ENCODE measurements at regions not wholly inside any gene's neighbourhood (a gene's known extent, or its start where the extent isn't known, plus 50 kb on each side); places are given as distances from the start of the nearest gene placed in this dataset.

DNA sequence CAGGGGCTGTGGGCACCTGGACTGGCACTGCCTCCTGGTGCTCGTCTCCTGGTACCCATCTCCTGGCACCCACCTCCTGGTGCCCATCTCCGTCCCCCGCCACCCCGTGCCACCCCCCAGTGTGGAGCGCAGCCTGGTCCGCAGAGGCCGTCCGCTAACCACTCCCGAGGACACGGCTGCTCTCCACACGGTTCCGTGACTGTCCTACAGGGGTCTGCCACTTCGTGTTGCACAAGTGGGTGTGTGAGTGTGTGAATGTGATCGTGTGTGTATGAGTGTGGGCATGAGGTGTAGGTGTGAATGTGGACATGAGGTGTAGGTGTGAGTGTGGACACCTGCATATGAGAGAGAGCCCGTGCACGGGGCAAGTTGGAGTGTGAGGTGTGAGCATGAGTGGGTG lies 119.4 kb upstream of the HS6ST1 start:
- DNase-seq = no peak

GRCh38 chr2:128438586-128438985 lies 119.9 kb upstream of the HS6ST1 start:
- DNase-seq = no peak

GRCh38 chr2:128439031-128439790 lies 120.5 kb upstream of the HS6ST1 start:
- DNase-seq = no peak

DNA sequence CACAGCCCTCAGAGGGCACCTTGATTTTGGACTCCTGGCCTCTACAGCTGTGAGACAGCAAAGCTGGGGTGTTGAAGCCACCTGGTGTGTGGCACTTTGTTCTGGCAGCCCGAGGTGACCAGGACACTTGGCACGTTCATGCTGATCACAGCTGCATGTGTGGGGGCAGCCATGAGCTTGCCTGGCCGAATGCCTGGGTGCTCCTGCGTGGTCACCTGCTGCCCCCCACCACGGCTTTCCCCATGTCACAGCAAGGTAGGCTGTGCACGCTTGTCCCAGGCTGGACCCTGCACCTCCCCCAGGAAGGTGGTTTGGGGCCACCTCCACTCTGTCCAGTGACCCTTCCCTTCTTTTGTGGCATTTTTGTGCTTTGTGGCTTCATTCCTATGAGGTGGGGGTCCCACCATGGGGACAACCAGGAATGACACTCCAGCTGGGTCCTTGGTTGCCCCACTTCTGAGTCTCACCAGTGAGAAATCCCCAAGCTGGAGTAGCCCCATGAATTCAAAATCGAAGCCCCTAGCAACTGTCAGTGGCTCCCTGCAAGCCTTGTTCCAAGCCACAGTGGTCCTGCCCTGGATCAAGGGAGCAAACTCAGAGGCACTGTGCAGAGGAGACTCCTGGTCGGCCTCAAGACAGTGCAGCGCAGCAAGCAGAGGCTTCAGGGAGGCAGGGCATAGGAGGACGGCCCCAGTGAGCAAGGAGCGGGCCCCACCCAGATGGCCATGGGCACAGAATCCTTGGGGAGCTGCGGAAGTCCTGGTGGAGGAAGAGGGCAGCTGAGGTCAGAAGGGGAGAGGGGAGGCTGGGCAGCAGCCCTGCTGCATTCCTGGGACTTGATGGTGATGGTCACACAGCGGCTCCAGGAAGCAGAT lies 121.4 kb upstream of the HS6ST1 start:
- no peak for DNase-seq

GRCh38 chr2:128440666-128441340 lies 122.1 kb upstream of the HS6ST1 start:
- no peak for DNase-seq

GRCh38 chr2:128441341-128442052 lies 122.8 kb upstream of the HS6ST1 start:
- DNase-seq = no peak

DNA sequence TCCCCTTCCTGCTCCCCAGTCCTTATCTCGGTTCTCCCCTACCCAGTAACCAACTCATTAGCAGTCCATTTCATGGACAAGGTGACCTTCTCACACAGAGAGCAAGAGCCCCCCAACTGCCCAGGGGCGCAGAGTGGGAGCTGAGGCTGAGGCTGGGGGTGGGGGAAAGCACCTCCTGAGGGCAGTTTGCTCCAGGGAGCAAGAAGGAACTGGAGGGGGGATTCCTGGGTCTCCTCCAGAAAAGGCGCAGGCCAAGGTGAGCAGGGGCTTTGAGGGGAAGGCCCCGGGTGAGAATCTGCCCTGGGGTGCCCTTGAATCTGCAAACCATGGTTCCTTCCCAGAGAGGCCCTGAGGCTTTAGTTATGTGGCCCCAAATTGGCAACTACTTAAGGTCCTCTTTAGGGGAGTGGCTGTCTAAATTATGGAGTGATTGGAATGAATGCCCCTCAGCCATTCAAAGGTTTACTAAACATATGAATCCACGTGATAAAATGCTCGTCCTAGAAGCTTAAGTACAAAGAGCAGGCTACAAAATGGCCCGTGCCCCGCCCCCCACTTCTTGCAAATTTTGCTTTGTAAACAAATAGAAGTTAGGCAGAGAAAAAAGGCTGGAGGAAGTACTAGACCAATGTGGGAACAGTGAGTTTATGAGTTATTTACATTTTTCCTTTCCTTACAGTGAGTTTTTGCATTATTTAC lies 123.5 kb upstream of the HS6ST1 start:
- peak; percentile 80 for DNase-seq

DNA sequence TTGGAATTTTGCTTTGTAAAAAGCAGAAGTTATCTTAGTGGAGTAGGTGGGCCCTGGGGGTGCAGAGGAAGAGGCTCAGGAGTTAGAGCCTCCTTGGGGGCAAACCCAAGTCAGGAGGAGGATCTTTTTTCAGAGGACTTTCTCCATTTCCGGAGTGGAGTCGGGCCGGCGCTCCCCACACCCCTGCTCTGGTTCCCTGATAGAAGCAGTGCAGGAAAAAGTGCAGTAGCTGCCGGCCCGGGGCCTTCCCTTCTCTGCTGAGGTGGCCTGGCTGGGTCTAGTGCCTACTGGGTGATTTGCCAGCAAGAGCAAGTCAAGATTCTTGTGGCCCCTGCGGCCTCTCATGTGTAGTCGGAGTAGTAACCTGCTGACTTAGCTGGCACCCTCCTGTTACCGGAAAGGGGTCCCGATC lies 124.2 kb upstream of the HS6ST1 start:
- peak; percentile 79 to 85 for DNase-seq

DNA sequence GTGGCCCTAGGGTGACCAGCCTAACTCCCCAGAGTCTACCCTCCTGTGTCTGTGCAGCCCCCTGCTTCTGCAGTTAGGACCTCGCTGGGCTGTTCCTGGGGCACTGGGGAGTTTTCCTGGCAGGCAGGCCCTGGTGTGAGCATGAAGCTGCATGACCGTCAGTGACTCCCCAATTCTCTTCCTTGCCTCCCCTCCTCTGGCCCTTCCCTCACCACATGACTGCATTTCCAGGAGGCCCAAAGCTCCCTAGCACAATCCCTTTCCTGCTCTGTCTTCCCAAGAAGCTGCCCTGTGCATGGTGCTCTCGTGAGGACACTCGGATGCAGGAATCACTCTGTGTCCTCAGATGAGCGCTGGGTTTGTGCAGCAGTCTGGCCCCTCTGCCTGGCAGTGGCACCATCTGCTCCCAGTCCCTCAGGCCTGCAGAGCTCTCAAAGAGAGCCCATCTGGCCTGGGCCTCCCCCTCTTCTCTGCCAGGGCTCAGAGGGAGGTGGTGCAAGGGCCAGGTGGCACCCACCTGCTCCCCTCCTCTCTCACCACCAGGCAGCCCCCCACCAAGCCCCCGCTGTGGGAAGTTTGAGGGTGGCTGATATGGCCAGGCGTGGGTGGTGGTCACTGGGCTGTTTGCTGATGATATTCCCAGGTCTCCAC lies 125.6 kb upstream of the HS6ST1 start:
- no peak for DNase-seq

GRCh38 chr2:128444816-128445522 lies 126.3 kb upstream of the HS6ST1 start:
- DNase-seq = peak in 1 of 2 donors; percentile 5

GRCh38 chr2:128445523-128445900 lies 126.8 kb upstream of the HS6ST1 start:
- DNase-seq = no peak

- DNase-seq = peak in 1 of 2 donors; percentile 23
Observed at GRCh38 chr2:128446049-128446873, 127.6 kb upstream of the HS6ST1 start.

GRCh38 chr2:128446874-128447537 lies 128.3 kb upstream of the HS6ST1 start:
- no peak for DNase-seq

- DNase-seq = no peak
Observed at GRCh38 chr2:128447538-128447995, 128.9 kb upstream of the HS6ST1 start.

DNA sequence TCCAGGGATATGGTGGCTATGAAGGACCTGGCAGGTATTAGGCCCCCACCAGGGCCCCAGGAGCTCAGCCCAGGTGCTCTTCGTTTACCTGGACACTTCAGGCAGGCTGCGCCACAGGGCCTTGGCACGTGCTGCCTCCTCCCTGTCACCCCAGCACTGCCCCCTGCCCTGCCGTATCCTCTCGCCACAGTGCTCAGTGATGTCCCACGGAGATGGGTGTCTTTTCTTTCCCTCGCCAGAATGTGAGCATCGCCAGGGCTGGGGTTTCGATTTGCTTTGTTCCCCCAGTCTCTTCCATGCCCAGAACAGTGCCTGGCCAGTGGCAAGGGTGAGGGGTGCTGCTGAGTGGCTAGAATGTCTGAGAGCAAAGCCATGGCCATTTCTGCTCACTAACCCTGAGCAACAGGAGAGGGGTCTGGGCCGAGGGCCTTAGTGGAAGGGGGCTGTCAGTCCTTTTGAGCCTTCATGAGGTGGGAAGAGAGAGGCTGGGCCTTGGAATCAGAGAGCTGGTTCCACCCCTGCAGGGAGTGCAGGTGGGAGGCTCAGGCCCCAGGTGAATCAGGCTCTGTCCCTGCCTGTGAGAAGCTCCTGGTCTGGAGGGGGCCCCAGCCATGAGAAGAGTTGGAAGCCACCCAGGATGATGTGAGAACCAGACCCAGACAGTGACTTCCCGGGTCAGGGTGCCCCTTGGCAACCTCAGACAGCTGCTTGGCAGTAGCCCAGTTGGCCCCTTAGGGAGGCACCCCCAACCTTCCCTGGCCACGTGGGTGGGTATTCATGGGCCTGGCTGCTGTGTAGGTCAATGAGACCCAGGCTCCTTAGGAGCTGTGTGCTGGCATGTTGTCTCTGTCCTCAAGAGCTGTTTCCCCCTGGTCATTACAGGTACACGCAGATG lies 129.9 kb upstream of the HS6ST1 start:
- no peak for DNase-seq

GRCh38 chr2:128449226-128450061 lies 130.8 kb upstream of the HS6ST1 start:
- DNase-seq = no peak
